ENCODE measurements at regions not wholly inside any gene's neighbourhood (a gene's known extent, or its start where the extent isn't known, plus 50 kb on each side); places are given as distances from the start of the nearest gene placed in this dataset.

GRCh38 chr13:65085977-65086376 lies 2144.2 kb downstream of the PCDH9 start:
- no peak overlapping the region for H3K27ac ChIP-seq (ENCODE audit: low read depth, low read length)
- no peaks in the 10 kb centered on the region for H3K9me3 ChIP-seq (ENCODE audit: control insufficient read depth, insufficient read depth, low read length)
- no peaks in the 10 kb centered on the region for H3K4me1 ChIP-seq (ENCODE audit: control insufficient read depth, insufficient read depth, low read length)
- no peaks in the 10 kb centered on the region for H3K36me3 ChIP-seq (ENCODE audit: control insufficient read depth, insufficient read depth, low read length)
- no peak overlapping the region for H3K9ac ChIP-seq (ENCODE audit: low read depth, low read length)
- H3K4me3 ChIP-seq (ENCODE audit: low read depth, low read length): no peak overlapping the region
- no peaks in the 10 kb centered on the region for H3K27me3 ChIP-seq (ENCODE audit: control insufficient read depth, insufficient read depth, low read length)

GRCh38 chr13:65074248-65074647 lies 2155.9 kb downstream of the PCDH9 start:
- H3K4me3 ChIP-seq (ENCODE audit: low read depth, low read length): no peak overlapping the region
- H3K9ac ChIP-seq (ENCODE audit: low read depth, low read length): no peak overlapping the region

GRCh38 chr13:65064967-65065366 lies 2165.2 kb downstream of the PCDH9 start:
- H3K27ac ChIP-seq (ENCODE audit: low read depth, low read length): no peak overlapping the region
- no peaks in the 10 kb centered on the region for H3K9me3 ChIP-seq (ENCODE audit: control insufficient read depth, insufficient read depth, low read length)
- H3K4me3 ChIP-seq (ENCODE audit: low read depth, low read length): no peak overlapping the region
- H3K36me3 ChIP-seq (ENCODE audit: control insufficient read depth, insufficient read depth, low read length): no peaks in the 10 kb centered on the region
- no peaks in the 10 kb centered on the region for H3K27me3 ChIP-seq (ENCODE audit: control insufficient read depth, insufficient read depth, low read length)
- H3K9ac ChIP-seq (ENCODE audit: low read depth, low read length): no peak overlapping the region
- H3K4me1 ChIP-seq (ENCODE audit: control insufficient read depth, insufficient read depth, low read length): no peaks in the 10 kb centered on the region

More at GRCh38 chr13:65074248-65074647, 2155.9 kb downstream of the PCDH9 start:
- Histone ChIP-seq H3K4me1 (ENCODE audit: control insufficient read depth, insufficient read depth, low read length) (no peaks in the 10 kb centered on the region), H3K9me3 (ENCODE audit: control insufficient read depth, insufficient read depth, low read length) (no peaks in the 10 kb centered on the region), H3K36me3 (ENCODE audit: control insufficient read depth, insufficient read depth, low read length) (no peaks in the 10 kb centered on the region), H3K27me3 (ENCODE audit: control insufficient read depth, insufficient read depth, low read length) (no peaks in the 10 kb centered on the region), H3K27ac (ENCODE audit: low read depth, low read length) (no peak overlapping the region)

GRCh38 chr13:65063753-65064152 lies 2166.4 kb downstream of the PCDH9 start:
- H3K36me3 ChIP-seq (ENCODE audit: control insufficient read depth, insufficient read depth, low read length): no peaks in the 10 kb centered on the region
- no peaks in the 10 kb centered on the region for H3K4me1 ChIP-seq (ENCODE audit: control insufficient read depth, insufficient read depth, low read length)
- H3K27ac ChIP-seq (ENCODE audit: low read depth, low read length): no peak overlapping the region
- no peak overlapping the region for H3K9ac ChIP-seq (ENCODE audit: low read depth, low read length)
- H3K9me3 ChIP-seq (ENCODE audit: control insufficient read depth, insufficient read depth, low read length): no peaks in the 10 kb centered on the region
- no peak overlapping the region for H3K4me3 ChIP-seq (ENCODE audit: low read depth, low read length)
- H3K27me3 ChIP-seq (ENCODE audit: control insufficient read depth, insufficient read depth, low read length): no peaks in the 10 kb centered on the region

- no peaks in the 10 kb centered on the region for H3K4me1 ChIP-seq (ENCODE audit: control insufficient read depth, insufficient read depth, low read length)
- no peak overlapping the region for H3K27ac ChIP-seq (ENCODE audit: low read depth, low read length)
- H3K9me3 ChIP-seq (ENCODE audit: control insufficient read depth, insufficient read depth, low read length): no peaks in the 10 kb centered on the region
- no peak overlapping the region for H3K4me3 ChIP-seq (ENCODE audit: low read depth, low read length)
- H3K27me3 ChIP-seq (ENCODE audit: control insufficient read depth, insufficient read depth, low read length): no peaks in the 10 kb centered on the region
- H3K36me3 ChIP-seq (ENCODE audit: control insufficient read depth, insufficient read depth, low read length): no peaks in the 10 kb centered on the region
- H3K9ac ChIP-seq (ENCODE audit: low read depth, low read length): no peak overlapping the region
Measured at GRCh38 chr13:65057986-65058385, 2172.2 kb downstream of the PCDH9 start.

- Histone ChIP-seq H3K36me3 (ENCODE audit: control insufficient read depth, insufficient read depth, low read length) (no peaks in the 10 kb centered on the region), H3K9ac (ENCODE audit: low read depth, low read length) (no peak overlapping the region), H3K27ac (ENCODE audit: low read depth, low read length) (no peak overlapping the region), H3K27me3 (ENCODE audit: control insufficient read depth, insufficient read depth, low read length) (no peaks in the 10 kb centered on the region), H3K4me1 (ENCODE audit: control insufficient read depth, insufficient read depth, low read length) (no peaks in the 10 kb centered on the region), H3K9me3 (ENCODE audit: control insufficient read depth, insufficient read depth, low read length) (no peaks in the 10 kb centered on the region), H3K4me3 (ENCODE audit: low read depth, low read length) (no peak overlapping the region)
Measured at GRCh38 chr13:65054277-65054676, 2175.9 kb downstream of the PCDH9 start.

GRCh38 chr13:65036999-65037398 lies 2193.1 kb downstream of the PCDH9 start:
- Histone ChIP-seq H3K4me1 (ENCODE audit: control insufficient read depth, insufficient read depth, low read length) (no peaks in the 10 kb centered on the region), H3K4me3 (ENCODE audit: low read depth, low read length) (no peak overlapping the region), H3K27me3 (ENCODE audit: control insufficient read depth, insufficient read depth, low read length) (no peaks in the 10 kb centered on the region)

GRCh38 chr13:65035302-65035701 lies 2194.8 kb downstream of the PCDH9 start:
- Histone ChIP-seq H3K27me3 (ENCODE audit: control insufficient read depth, insufficient read depth, low read length) (no peaks in the 10 kb centered on the region), H3K36me3 (ENCODE audit: control insufficient read depth, insufficient read depth, low read length) (no peaks in the 10 kb centered on the region), H3K4me1 (ENCODE audit: control insufficient read depth, insufficient read depth, low read length) (no peaks in the 10 kb centered on the region), H3K9ac (ENCODE audit: low read depth, low read length) (no peak overlapping the region), H3K27ac (ENCODE audit: low read depth, low read length) (no peak overlapping the region), H3K4me3 (ENCODE audit: low read depth, low read length) (no peak overlapping the region), H3K9me3 (ENCODE audit: control insufficient read depth, insufficient read depth, low read length) (no peaks in the 10 kb centered on the region)

More at GRCh38 chr13:65036999-65037398, 2193.1 kb downstream of the PCDH9 start:
- Histone ChIP-seq H3K36me3 (ENCODE audit: control insufficient read depth, insufficient read depth, low read length) (no peaks in the 10 kb centered on the region), H3K9ac (ENCODE audit: low read depth, low read length) (no peak overlapping the region), H3K27ac (ENCODE audit: low read depth, low read length) (no peak overlapping the region), H3K9me3 (ENCODE audit: control insufficient read depth, insufficient read depth, low read length) (no peaks in the 10 kb centered on the region)

- H3K9me3 ChIP-seq (ENCODE audit: control insufficient read depth, insufficient read depth, low read length): no peaks in the 10 kb centered on the region
- no peaks in the 10 kb centered on the region for H3K4me1 ChIP-seq (ENCODE audit: control insufficient read depth, insufficient read depth, low read length)
- no peaks in the 10 kb centered on the region for H3K36me3 ChIP-seq (ENCODE audit: control insufficient read depth, insufficient read depth, low read length)
- no peak overlapping the region for H3K27ac ChIP-seq (ENCODE audit: low read depth, low read length)
- H3K4me3 ChIP-seq (ENCODE audit: low read depth, low read length): no peak overlapping the region
- H3K27me3 ChIP-seq (ENCODE audit: control insufficient read depth, insufficient read depth, low read length): no peaks in the 10 kb centered on the region
- no peak overlapping the region for H3K9ac ChIP-seq (ENCODE audit: low read depth, low read length)
Measured at GRCh38 chr13:65034266-65034665, 2195.9 kb downstream of the PCDH9 start.

GRCh38 chr13:65032825-65033224 lies 2197.3 kb downstream of the PCDH9 start:
- H3K9ac ChIP-seq (ENCODE audit: low read depth, low read length): no peak overlapping the region
- no peaks in the 10 kb centered on the region for H3K36me3 ChIP-seq (ENCODE audit: control insufficient read depth, insufficient read depth, low read length)
- H3K9me3 ChIP-seq (ENCODE audit: control insufficient read depth, insufficient read depth, low read length): no peaks in the 10 kb centered on the region
- H3K27me3 ChIP-seq (ENCODE audit: control insufficient read depth, insufficient read depth, low read length): no peaks in the 10 kb centered on the region
- H3K27ac ChIP-seq (ENCODE audit: low read depth, low read length): no peak overlapping the region
- no peak overlapping the region for H3K4me3 ChIP-seq (ENCODE audit: low read depth, low read length)
- H3K4me1 ChIP-seq (ENCODE audit: control insufficient read depth, insufficient read depth, low read length): no peaks in the 10 kb centered on the region

GRCh38 chr13:65028101-65028500 lies 2202.0 kb downstream of the PCDH9 start:
- Histone ChIP-seq H3K4me1 (ENCODE audit: control insufficient read depth, insufficient read depth, low read length) (peaks cover 9% of the 10 kb centered on the region), H3K4me3 (ENCODE audit: low read depth, low read length) (no peak overlapping the region), H3K27ac (ENCODE audit: low read depth, low read length) (no peak overlapping the region), H3K36me3 (ENCODE audit: control insufficient read depth, insufficient read depth, low read length) (no peaks in the 10 kb centered on the region), H3K27me3 (ENCODE audit: control insufficient read depth, insufficient read depth, low read length) (no peaks in the 10 kb centered on the region), H3K9me3 (ENCODE audit: control insufficient read depth, insufficient read depth, low read length) (no peaks in the 10 kb centered on the region; the same call in 1 of the 2 replicates), H3K9ac (ENCODE audit: low read depth, low read length) (no peak overlapping the region)

- Histone ChIP-seq H3K4me1 (ENCODE audit: control insufficient read depth, insufficient read depth, low read length) (peaks cover 9% of the 10 kb centered on the region), H3K9ac (ENCODE audit: low read depth, low read length) (no peak overlapping the region), H3K36me3 (ENCODE audit: control insufficient read depth, insufficient read depth, low read length) (no peaks in the 10 kb centered on the region), H3K4me3 (ENCODE audit: low read depth, low read length) (no peak overlapping the region), H3K27ac (ENCODE audit: low read depth, low read length) (no peak overlapping the region), H3K27me3 (ENCODE audit: control insufficient read depth, insufficient read depth, low read length) (no peaks in the 10 kb centered on the region), H3K9me3 (ENCODE audit: control insufficient read depth, insufficient read depth, low read length) (no peaks in the 10 kb centered on the region; the same call in 1 of the 2 replicates)
Measured at GRCh38 chr13:65026505-65026904, 2203.6 kb downstream of the PCDH9 start.
